ENCODE measurements at regions not wholly inside any gene's neighbourhood (a gene's known extent, or its start where the extent isn't known, plus 50 kb on each side); places are given as distances from the start of the nearest gene placed in this dataset.

DNA sequence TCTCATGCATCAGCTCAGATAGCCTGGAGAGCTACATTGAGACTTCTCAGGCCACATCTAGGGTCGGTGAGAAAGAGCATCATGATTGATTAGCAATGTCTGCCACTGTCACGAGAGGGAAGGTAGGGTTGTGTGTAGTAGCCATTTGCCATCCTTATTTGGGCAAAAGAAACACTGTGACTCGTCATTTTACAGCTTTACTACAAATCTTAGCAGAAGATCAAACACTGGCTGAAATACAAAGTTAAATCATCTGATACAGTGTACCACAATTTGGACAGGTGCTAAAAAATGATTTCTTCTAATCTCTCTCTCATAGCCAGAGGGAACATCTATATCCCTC lies 334.3 kb downstream of the CBLN1 start:
- TF ChIP-seq, protein P1, sequence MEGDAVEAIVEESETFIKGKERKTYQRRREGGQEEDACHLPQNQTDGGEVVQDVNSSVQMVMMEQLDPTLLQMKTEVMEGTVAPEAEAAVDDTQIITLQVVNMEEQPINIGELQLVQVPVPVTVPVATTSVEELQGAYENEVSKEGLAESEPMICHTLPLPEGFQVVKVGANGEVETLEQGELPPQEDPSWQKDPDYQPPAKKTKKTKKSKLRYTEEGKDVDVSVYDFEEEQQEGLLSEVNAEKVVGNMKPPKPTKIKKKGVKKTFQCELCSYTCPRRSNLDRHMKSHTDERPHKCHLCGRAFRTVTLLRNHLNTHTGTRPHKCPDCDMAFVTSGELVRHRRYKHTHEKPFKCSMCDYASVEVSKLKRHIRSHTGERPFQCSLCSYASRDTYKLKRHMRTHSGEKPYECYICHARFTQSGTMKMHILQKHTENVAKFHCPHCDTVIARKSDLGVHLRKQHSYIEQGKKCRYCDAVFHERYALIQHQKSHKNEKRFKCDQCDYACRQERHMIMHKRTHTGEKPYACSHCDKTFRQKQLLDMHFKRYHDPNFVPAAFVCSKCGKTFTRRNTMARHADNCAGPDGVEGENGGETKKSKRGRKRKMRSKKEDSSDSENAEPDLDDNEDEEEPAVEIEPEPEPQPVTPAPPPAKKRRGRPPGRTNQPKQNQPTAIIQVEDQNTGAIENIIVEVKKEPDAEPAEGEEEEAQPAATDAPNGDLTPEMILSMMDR (IDR thresholded peaks at IDR 0.05): no peak
- TF ChIP-seq EP300 (IDR thresholded peaks at IDR 0.05): no peak

All from ovary (tissue), 3 donors.